ENCODE measurements at regions not wholly inside any gene's neighbourhood (a gene's known extent, or its start where the extent isn't known, plus 50 kb on each side); places are given as distances from the start of the nearest gene placed in this dataset.

DNA sequence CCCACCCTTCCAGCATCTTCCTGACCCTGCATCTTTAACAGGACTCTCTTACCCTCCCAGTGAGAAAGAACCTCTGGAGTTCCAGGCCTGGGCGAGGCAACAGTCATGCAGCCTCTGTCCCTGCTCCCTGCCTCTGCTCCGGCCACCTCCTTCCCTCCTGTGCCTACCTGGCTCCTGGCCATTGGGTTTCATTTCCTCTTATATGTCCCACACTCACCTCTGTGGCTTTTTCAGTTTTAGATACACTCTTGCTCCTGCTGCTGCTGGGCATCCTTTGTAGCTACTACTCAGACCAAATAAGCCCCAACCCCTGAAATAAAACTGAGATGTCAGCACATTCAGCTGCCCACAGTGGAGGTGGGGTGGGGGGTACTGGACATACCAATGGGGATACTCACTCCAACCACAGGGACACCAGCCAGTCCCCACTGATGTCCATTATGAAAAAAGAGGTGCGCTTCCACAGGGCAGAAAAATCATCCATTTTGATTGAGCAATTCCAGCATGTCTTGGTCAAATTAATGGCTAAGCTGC lies 99.1 kb upstream of the NRXN3 start:
- in situ Hi-C loops (cut with HindIII; ENCODE audit: low sequenced_read_pairs): no loop called here

DNA sequence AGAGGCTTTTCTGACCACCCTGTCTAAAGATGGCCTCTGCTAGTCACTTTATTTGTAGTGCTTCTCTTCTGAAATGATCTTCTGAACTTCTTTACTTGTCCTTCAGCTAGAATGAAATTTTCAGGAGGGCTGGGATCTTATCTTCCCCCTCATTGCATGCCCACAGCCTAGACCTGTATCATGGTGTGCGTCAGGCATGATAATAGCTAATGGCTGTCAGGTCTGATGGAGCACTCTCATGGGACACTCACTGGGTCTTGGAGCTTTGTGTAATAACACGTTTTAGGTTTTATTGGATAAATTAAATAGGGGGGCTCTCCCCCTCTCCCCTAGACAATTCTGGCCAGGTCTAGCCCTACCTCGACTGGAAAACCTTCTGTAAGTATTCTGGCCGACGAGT lies 97.1 kb upstream of the NRXN3 start:
- in situ Hi-C loops (cut with HindIII; ENCODE audit: low sequenced_read_pairs): no loop called here

DNA sequence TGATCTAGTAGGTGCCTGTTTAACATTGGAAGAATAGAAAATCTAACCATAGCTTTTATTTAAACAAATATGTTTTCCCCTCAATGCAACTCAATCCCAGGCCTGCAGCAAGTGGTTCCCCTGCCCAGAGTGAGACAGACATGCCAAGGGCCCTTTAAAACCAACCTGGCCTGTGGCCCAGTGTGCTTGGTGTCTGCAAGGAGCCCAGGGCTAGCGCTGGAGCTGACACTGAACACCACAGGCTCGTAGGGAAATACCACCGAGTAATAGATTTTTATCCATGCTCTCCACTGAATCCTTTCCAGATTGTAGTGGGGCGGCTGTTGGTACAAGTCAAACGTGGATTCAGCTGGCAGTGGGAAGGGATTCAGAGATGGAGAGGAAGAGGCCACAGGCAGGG lies 95.6 kb upstream of the NRXN3 start:
- in situ Hi-C loops (cut with HindIII; ENCODE audit: low sequenced_read_pairs): no loop called here

DNA sequence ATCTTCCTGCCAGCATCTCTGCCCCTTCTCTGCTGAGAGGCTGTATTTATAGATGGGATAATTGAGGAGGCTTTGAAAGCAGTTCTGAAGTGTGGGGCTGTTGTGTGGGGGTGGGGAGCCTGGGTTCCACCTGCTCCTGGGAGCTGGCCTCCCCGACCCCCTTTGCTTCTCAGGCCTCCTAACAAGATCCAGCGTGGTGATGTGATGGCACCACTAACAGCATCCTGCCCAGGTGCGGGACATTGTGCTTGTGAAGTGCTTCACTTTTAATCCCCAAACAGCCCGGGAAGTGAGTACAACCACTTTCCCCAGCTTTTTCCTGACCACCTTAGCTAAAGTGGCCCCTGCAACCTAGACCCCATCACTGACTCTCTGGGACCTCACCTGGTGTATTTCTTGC lies 95.1 kb upstream of the NRXN3 start:
- in situ Hi-C loops (cut with HindIII; ENCODE audit: low sequenced_read_pairs): no loop called here

DNA sequence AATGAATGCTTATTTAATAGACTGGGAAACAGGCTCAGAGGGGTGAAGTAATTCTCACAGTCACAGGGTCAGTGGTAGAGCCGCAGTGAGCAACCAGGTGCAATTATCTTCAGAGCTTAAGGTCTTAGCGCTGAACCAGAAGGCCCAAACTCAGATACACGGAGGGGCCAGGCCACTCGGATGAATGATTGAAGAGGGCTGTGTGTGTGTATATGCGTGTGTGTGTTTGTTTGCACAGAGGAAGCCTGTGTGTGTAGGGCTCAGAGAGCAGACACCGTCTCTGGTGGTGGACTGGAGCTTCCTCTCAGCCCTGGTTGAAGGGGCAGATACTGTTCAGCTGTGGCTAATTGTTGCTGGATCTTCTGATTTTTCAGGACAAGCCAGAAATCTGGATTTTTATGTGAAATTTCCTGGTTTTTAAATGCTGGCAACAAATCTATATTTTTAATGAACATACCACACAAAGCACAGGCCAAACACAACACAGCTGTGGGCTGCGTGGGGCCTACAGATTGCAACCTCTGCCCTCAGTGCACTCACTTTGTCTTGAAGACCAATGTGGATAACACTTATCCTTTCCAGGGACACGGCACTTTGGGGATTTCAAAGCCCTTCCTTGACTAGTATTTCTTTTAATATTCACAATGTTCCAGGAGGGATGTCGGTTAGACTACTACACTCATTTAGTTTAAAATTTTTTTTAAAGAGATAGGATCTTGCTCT lies 94.5 kb upstream of the NRXN3 start:
- in situ Hi-C loops (cut with HindIII; ENCODE audit: low sequenced_read_pairs): no loop called here

DNA sequence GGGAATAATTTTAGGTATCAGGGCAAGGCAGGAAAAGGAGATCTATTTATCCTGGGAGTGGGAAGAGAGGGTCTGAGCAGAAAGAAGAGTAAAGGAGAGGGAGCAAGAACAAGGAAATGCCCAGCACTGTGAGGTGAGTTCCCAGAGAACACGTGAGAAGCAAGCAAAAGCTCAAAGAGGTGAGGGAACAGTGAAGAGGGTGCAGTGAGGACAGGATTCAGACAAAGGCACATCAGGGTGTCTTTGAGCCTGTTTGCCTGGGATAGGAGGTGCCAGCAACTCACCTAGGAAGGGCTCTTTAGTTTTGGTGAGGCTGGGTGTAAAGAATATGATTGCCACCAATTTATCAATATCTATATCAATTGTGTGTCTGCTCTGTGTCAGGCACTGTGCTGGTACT lies 88.9 kb upstream of the NRXN3 start:
- in situ Hi-C loops (cut with HindIII; ENCODE audit: low sequenced_read_pairs): no loop called here

DNA sequence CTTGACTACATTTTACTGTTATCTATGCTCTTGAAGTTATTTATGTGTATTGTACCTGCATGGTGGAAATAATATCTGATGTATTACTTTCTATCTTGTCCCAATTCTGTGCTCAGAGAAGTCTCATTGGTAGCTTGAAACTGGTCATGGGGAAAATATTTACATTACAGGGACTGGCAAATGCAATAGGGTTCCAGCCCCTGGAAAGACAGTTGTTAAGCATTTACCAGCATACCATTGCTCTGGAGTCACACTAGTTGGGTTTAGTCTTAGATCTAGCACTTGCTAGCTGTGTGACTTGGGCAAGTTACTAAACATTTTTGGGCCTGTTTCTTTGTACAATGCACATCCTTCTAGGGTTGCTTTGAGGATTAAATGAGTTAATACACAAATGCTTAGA lies 86.3 kb upstream of the NRXN3 start:
- in situ Hi-C loops (cut with HindIII; ENCODE audit: low sequenced_read_pairs): no loop called here

DNA sequence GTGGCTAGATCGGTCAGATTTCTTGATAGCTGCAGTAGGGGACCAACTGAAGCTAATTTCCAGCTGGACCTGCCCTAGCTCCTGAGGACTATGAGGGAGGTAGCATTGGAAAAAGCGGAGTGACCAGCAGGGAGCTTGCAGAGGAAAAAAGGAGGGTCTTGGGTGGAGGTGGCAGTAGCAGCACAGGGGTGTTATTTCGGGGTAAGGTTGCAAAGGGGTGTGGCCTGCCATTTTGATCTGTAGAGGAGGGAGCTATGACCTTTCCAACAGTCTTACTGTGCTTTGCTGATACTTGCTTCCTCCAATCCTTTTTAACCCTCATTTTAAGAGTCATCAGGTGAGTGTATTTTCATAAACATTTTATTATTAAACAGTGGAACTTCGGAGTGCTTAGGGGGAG lies 83.8 kb upstream of the NRXN3 start:
- in situ Hi-C loops (cut with HindIII; ENCODE audit: low sequenced_read_pairs): no loop called here

DNA sequence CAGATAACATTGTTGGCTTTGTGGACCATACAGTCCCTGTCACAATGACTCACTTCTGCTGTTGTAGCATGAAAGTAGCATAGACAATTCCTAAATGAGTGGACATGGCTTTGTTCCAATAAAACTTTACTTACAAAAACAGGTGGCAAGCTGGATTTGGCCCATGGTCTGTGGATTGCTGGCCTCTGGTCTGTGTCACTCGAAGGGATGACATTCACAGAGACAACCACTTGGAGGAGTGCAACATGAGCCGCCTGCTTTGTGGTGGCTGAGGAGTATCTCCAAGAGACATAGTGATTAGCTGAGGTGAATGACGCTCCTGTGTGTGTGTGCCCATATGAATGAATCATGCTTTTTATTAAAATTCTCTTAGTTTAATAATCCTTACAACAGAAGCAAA lies 81.3 kb upstream of the NRXN3 start:
- in situ Hi-C loops (cut with HindIII; ENCODE audit: low sequenced_read_pairs): no loop called here

DNA sequence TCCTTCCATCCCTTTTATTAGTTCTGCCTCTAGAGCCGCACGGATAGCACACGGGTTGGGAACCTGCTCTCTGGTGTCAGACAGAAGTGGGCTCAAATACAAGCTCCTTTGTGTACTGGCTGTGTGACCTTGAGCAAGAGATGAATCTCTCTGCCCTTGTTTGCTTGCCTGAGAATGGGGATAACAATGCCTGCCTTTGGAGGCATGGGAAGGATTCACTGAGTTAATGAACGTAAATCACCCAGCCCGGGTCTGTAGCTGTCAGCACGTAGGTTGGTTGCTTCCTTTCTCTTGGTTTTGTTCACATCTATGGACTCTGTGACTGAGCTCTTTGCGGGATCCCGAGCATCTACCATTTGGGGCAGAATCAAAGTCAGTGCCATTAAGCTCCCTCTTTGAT lies 79.3 kb upstream of the NRXN3 start:
- in situ Hi-C loops (cut with HindIII; ENCODE audit: low sequenced_read_pairs): no loop called here

DNA sequence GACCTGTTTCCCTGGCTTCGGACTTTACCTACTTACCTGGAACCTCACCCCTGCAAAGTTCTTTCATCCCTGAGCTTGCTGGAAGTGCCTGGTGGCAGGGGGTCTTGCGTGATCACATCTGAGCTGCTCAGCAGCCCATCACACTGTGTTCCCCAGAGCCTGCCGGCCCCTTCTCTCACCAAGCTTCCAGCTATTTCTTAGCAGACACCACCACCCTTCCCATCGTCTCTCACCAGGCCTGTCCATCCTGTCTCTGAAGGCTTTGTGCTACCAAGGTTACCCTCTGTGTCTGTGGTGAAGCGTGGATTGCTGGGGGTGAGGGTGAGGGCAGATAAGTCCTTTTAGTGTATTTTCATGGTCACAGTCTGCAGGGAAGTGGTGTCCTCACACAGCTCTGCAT lies 78.8 kb upstream of the NRXN3 start:
- in situ Hi-C loops (cut with HindIII; ENCODE audit: low sequenced_read_pairs): no loop called here

DNA sequence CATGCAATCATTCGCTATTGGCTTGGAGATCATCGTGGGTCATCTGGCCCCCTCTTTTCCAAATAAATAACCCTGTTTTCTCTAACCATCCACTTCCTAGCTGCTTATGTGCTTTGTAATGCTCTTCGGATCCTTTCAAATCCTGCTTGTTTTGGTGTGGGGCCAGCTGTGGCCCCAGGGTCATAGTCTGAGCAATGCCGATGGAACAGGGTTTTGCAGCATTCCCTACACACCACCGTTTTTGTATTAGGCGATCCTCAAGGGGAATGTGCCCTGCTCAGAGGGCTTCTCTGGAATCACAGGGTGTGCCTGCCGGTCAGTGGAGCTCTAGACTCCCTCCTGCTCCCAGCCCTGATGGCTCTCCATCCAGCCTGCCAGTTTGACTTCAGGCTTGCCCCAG lies 78.1 kb upstream of the NRXN3 start:
- in situ Hi-C loops (cut with HindIII; ENCODE audit: low sequenced_read_pairs): no loop called here

DNA sequence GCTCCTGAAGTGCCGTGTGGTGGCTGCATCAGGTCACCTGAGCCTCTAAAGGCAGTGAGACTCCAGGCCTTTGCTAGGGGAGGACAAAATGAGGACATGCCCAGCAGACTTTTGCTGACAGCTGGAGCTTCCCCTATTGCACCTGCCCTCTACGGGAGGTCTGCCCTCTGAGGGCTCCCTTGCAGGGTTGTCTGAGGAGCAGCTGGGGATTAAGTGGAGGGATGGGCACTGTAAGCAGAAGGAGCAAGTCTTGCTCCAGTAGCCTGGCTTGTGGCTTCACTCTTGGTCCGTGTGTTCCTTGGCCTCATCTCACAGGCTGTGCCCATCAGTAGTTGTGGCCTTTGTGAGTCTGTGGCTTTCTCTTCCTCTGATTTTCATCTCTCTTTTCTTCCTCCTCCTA lies 66.9 kb upstream of the NRXN3 start:
- in situ Hi-C loops (cut with HindIII; ENCODE audit: low sequenced_read_pairs): no loop called here

DNA sequence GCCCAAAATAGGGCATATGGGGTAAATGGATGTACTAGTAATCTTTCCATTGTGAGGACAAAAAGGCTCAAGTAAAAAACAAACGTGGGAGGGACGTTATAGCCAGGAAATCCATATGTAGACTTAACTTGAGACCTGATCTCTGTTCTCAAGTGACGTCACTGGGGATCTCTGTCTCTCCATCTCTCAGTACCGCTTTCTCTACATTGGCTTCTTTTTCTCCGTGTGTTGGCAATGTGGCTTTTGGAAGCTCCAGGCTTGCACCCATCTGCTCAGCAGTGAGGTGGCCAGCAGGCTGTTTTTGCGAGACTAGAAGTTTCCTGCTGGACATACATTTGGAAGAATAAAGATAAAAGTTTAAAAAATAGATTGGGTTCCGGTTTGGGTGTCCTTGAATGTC lies 66.0 kb upstream of the NRXN3 start:
- in situ Hi-C loops (cut with HindIII; ENCODE audit: low sequenced_read_pairs): no loop called here

DNA sequence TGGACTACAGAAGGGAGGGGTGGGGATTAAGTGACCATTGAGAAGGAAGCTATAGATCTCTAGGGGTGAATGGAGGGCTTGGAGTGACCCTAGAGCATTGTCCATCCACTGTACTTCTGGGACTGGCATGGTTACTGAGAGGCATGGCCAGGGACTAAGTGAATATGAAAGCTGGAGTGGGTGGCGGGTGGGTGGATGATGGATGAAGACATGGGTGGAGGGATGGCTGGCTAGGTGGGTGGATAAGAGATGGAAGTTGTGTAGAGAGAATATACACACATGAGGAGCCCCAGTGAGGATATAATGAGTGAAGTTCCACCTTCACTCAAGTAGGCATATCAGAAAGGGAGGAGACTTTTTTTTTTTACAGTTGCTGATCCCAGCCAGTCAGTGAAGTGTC lies 65.5 kb upstream of the NRXN3 start:
- in situ Hi-C loops (cut with HindIII; ENCODE audit: low sequenced_read_pairs): no loop called here

DNA sequence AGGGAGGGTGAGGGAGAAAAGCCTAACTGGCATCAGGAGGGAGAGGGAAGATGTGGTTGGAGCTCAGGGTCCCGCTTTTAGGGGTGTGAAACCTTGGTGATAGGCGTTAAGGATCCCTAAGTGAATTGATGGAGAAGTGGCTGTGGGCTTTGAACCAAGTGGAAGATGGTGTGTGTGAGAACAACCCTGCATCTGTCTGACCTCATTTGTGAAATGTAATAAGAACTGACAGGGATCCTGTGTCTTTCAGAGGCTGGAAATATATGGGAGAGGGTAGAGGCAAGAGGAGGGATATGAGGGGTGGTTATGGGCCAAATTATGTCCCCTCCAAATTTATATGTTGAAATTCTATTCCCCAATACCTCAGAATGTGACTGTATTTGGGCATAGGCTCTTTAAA lies 63.8 kb upstream of the NRXN3 start:
- in situ Hi-C loops (cut with HindIII; ENCODE audit: low sequenced_read_pairs): no loop called here

DNA sequence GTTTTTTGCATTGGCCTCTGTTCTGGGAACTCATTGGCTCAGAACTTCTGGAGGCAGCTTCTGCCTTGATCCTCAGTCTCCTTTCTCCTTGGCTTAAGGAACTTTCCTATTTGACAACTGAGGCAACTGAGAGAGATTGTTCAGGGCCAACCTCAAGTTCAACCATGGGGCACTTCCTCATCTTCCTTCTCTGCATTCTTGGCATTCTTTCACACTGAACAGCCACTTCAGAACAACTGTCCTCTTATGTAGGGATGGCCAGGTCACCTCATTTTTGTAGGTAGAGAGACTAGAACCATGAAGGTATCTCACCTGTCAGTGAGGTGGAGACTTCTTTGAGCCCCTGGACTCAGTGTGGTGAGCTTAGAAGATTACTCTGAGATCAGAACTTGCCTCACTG lies 63.0 kb upstream of the NRXN3 start:
- in situ Hi-C loops (cut with HindIII; ENCODE audit: low sequenced_read_pairs): no loop called here

DNA sequence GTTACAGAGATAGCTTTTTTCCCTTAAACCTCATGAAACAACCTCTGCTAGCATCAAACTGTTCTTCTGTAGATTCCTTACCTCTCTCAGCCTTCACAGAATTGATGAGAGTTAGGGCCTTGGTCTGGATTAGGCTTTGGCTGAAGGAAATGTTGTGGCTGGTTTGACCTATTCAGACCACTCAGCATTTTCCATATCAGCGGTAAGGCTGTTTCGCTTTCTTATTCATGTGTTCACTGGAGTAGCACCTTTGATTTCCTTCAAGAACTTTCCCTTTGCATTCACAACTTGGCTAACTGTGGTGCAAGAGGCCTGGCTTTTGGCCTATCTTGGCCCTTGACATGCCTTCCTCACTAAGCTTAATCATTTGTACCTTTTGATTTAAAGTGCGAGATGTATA lies 50.7 kb upstream of the NRXN3 start:
- in situ Hi-C loops (cut with HindIII; ENCODE audit: low sequenced_read_pairs): no loop called here
